OCI-LY1 (cell line): ENCODE measurements at regions not wholly inside any gene's neighbourhood (a gene's known extent, or its start where the extent isn't known, plus 50 kb on each side); places are given as distances from the start of the nearest gene placed in this dataset.

ENCODE experiments used
- H2AFZ ChIP-seq: fragments of 200-600 bp; sonication (generic), shearing (Covaris generic); 2 replicates; pipeline ENCODE4 v1.6.0; 2014; ENCODE audit warnings: antibody characterized with exemption, mild to moderate bottlenecking, low read length
- H3F3A ChIP-seq: fragments of 200-600 bp; sonication (generic), shearing (Covaris generic); 2 replicates; pipeline ENCODE4 v1.6.0; 2014; ENCODE audit warnings: mild to moderate bottlenecking, antibody characterized with exemption, low read length, moderate library complexity; ENCODE audit not compliant: insufficient read depth
- H3K27ac ChIP-seq: fragments of 200-600 bp; sonication (generic); 2 replicates; pipeline ENCODE4 v1.5.1; 2014; ENCODE audit warnings: low read length, mixed run types, mild to moderate bottlenecking, low read depth; ENCODE audit not compliant: poor library complexity, severe bottlenecking
- H3K27me3 ChIP-seq: fragments of 200-600 bp; sonication (generic); 2 replicates; pipeline ENCODE4 v1.6.0; 2014; ENCODE audit warnings: antibody characterized with exemption, mild to moderate bottlenecking, low read length, moderate library complexity; ENCODE audit not compliant: insufficient read depth
- H3K36me3 ChIP-seq: fragments of 200-600 bp; sonication (generic); 2 replicates; pipeline ENCODE4 v1.6.1; 2014; ENCODE audit warnings: mild to moderate bottlenecking, antibody characterized with exemption, low read length, moderate library complexity, mixed read lengths; ENCODE audit not compliant: insufficient read depth
- H3K4me1 ChIP-seq: fragments of 200-600 bp; sonication (generic); 2 replicates; pipeline ENCODE4 v1.5.1; 2014; ENCODE audit warnings: mild to moderate bottlenecking, low read length, moderate library complexity; ENCODE audit not compliant: insufficient read depth, severe bottlenecking
- H3K4me2 ChIP-seq: fragments of 200-600 bp; sonication (generic), shearing (Covaris generic); 2 replicates; pipeline ENCODE4 v1.6.1; 2014; ENCODE audit warnings: low read length
- H3K4me3 ChIP-seq: fragments of 200-600 bp; sonication (generic); 2 replicates; pipeline ENCODE4 v1.5.1; 2014; ENCODE audit warnings: low read length, low read depth, mild to moderate bottlenecking, mixed read lengths; ENCODE audit not compliant: poor library complexity, severe bottlenecking
- H3K79me2 ChIP-seq: fragments of 200-600 bp; shearing (Covaris generic); 2 replicates; pipeline ENCODE4 v1.6.1; 2016; ENCODE audit warnings: mixed run types, low read length, mixed read lengths; ENCODE audit not compliant: insufficient read depth
- H3K9ac ChIP-seq: fragments of 200-600 bp; sonication (generic), shearing (Covaris generic); 2 replicates; pipeline ENCODE4 v1.6.1; 2014; ENCODE audit warnings: mild to moderate bottlenecking, low read length, mixed read lengths
- H3K9me2 ChIP-seq: fragments of 200-600 bp; sonication (generic), shearing (Covaris generic); 2 replicates; pipeline ENCODE4 v1.6.1; 2014; ENCODE audit warnings: low read depth, mild to moderate bottlenecking, low read length, mixed read lengths
- H3K9me3 ChIP-seq: fragments of 200-600 bp; shearing (Covaris generic); 2 replicates; pipeline ENCODE4 v1.6.1; 2014; ENCODE audit warnings: low read length, mixed read lengths
- H4K20me1 ChIP-seq: fragments of 200-600 bp; sonication (generic), shearing (Covaris generic); 2 replicates; pipeline ENCODE4 v1.6.0; 2016; ENCODE audit warnings: mild to moderate bottlenecking, low read length; ENCODE audit not compliant: insufficient read depth
- EZH2 ChIP-seq: fragments of 200-600 bp; sonication (generic), shearing (Covaris generic); IDR thresholded peaks from 2 replicates; pipeline ENCODE4 v1.8.0; 2017; ENCODE audit warnings: borderline replicate concordance, mixed run types, mild to moderate bottlenecking, antibody characterized with exemption, low read length, moderate library complexity, mixed read lengths
- TF ChIP-seq, protein P1 (sequence below): fragments of 200-600 bp; sonication (generic), shearing (Covaris generic); IDR thresholded peaks from 2 replicates; pipeline ENCODE4 v1.5.1; 2017; ENCODE audit warnings: mild to moderate bottlenecking, antibody characterized with exemption, low read length, moderate library complexity, mixed read lengths

DNA sequence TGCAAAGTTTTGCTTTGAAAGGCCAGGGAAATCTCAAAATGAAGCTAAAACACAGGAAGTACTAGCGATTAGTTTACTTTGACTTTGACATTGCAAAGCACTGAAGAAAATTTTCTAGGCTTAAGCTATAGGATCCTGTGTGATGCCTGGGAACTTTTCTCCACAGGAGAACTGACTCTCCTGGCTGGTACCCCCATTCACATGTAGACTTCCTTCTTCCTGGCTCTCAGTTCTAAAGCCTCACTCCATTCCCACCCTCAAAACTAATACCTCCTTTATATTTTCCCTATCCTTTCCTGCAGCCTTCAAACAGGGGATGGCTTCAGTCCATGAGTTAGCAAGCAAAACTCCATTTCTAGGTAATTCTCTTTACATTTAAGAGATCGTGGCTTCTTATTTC lies 189.5 kb downstream of the SLITRK1 start:
- Histone ChIP-seq H3F3A (no peaks in the 10 kb centered on the region), H3K9me3 (no peaks in the 10 kb centered on the region), H3K79me2 (no peaks in the 10 kb centered on the region), H3K4me1 (no peaks in the 10 kb centered on the region), H3K9ac (no peak overlapping the region), H3K27ac (no peak overlapping the region), H2AFZ (no peak overlapping the region), H3K4me2 (no peak overlapping the region), H3K9me2 (no peaks in the 10 kb centered on the region), H4K20me1 (no peaks in the 10 kb centered on the region), H3K4me3 (no peak overlapping the region), H3K36me3 (no peaks in the 10 kb centered on the region), H3K27me3 (no peaks in the 10 kb centered on the region)
- TF ChIP-seq, protein P1, sequence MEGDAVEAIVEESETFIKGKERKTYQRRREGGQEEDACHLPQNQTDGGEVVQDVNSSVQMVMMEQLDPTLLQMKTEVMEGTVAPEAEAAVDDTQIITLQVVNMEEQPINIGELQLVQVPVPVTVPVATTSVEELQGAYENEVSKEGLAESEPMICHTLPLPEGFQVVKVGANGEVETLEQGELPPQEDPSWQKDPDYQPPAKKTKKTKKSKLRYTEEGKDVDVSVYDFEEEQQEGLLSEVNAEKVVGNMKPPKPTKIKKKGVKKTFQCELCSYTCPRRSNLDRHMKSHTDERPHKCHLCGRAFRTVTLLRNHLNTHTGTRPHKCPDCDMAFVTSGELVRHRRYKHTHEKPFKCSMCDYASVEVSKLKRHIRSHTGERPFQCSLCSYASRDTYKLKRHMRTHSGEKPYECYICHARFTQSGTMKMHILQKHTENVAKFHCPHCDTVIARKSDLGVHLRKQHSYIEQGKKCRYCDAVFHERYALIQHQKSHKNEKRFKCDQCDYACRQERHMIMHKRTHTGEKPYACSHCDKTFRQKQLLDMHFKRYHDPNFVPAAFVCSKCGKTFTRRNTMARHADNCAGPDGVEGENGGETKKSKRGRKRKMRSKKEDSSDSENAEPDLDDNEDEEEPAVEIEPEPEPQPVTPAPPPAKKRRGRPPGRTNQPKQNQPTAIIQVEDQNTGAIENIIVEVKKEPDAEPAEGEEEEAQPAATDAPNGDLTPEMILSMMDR, result no peak
- TF ChIP-seq EZH2, result no peak

DNA sequence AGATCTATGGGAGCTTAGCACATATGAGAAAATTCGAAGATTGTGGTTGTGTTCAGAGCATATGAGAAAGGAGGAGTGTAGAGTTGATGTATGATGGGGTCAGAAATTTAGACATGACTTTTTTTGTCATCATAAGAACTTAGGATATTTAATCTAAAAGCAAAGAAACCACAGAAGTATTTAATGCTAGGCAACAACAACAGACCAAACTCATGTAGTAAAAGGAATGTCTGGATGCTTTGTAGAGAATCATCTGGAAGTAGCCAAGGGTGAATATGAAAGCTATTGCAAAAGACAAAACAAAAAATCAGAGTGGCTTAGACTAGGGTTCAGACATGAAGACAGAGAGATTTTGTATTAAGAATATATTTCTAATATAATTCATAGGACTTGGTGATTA lies 190.3 kb downstream of the SLITRK1 start:
- no peaks in the 10 kb centered on the region for H3K27me3 ChIP-seq
- no peaks in the 10 kb centered on the region for H3K36me3 ChIP-seq
- H3K9me2 ChIP-seq, result no peaks in the 10 kb centered on the region
- no peaks in the 10 kb centered on the region for H3K4me1 ChIP-seq
- TF ChIP-seq, protein P1, result no peak
- no peak for TF ChIP-seq EZH2
- no peak overlapping the region for H3K9ac ChIP-seq
- no peak overlapping the region for H3K4me2 ChIP-seq
- no peaks in the 10 kb centered on the region for H3K79me2 ChIP-seq
- H4K20me1 ChIP-seq, result no peaks in the 10 kb centered on the region
- no peaks in the 10 kb centered on the region for H3F3A ChIP-seq
- H3K9me3 ChIP-seq, result no peaks in the 10 kb centered on the region
- H3K27ac ChIP-seq, result no peak overlapping the region
- no peak overlapping the region for H3K4me3 ChIP-seq
- no peak overlapping the region for H2AFZ ChIP-seq

DNA sequence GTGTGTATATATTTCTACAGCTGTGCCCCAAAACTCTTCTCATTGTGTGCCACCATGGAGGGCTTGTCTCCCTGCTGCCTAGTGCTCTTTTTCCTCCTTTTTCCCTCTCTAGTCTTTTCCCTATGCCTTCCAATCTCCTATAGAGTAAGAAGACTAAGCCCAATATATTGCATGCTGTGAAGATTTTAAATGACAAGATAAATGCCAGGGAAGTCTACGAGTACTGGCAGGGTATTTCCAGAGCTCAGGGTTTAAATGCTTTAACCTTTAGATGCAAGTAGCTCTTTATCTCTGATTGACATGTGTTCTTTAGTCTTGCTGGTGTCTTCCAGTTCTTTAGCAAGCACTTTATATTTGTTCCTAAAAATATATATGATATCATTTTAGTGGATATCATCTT lies 200.7 kb downstream of the SLITRK1 start:
- Histone ChIP-seq H3K4me3 (no peak overlapping the region), H3K4me1 (no peaks in the 10 kb centered on the region), H3K4me2 (no peak overlapping the region), H3K36me3 (no peaks in the 10 kb centered on the region), H3K9ac (no peak overlapping the region), H3K27me3 (no peaks in the 10 kb centered on the region), H3F3A (no peaks in the 10 kb centered on the region), H2AFZ (no peak overlapping the region), H3K9me2 (no peaks in the 10 kb centered on the region), H3K27ac (no peak overlapping the region), H3K79me2 (no peaks in the 10 kb centered on the region), H3K9me3 (no peaks in the 10 kb centered on the region), H4K20me1 (no peaks in the 10 kb centered on the region)
- TF ChIP-seq EZH2, result no peak
- TF ChIP-seq, protein P1, result no peak
